ENCODE measurements at regions not wholly inside any gene's neighbourhood (a gene's known extent, or its start where the extent isn't known, plus 50 kb on each side); places are given as distances from the start of the nearest gene placed in this dataset.

GRCh38 chr13:53158201-53158600 is 129.6 kb downstream of the OLFM4 start:
- no peak for TF ChIP-seq POLR2AphosphoS5 (IDR thresholded peaks at IDR 0.05; ENCODE audit: insufficient read depth in 1 of 2, low read depth in 1 of 2)
- TF ChIP-seq, protein P1, sequence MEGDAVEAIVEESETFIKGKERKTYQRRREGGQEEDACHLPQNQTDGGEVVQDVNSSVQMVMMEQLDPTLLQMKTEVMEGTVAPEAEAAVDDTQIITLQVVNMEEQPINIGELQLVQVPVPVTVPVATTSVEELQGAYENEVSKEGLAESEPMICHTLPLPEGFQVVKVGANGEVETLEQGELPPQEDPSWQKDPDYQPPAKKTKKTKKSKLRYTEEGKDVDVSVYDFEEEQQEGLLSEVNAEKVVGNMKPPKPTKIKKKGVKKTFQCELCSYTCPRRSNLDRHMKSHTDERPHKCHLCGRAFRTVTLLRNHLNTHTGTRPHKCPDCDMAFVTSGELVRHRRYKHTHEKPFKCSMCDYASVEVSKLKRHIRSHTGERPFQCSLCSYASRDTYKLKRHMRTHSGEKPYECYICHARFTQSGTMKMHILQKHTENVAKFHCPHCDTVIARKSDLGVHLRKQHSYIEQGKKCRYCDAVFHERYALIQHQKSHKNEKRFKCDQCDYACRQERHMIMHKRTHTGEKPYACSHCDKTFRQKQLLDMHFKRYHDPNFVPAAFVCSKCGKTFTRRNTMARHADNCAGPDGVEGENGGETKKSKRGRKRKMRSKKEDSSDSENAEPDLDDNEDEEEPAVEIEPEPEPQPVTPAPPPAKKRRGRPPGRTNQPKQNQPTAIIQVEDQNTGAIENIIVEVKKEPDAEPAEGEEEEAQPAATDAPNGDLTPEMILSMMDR (IDR thresholded peaks at IDR 0.05): no peak
